Activated CD8-positive, alpha-beta memory T cell treated with anti-CD3 and anti-CD28 coated beads for 4 hours (primary cell): ENCODE measurements at regions not wholly inside any gene's neighbourhood (a gene's known extent, or its start where the extent isn't known, plus 50 kb on each side); places are given as distances from the start of the nearest gene placed in this dataset.
"Not testable (repeated sequence)": the region's sequence is repeated elsewhere in the genome, so short reads cannot be mapped to it uniquely, and the experiment has no call there.

ENCODE experiments used
- DNase-seq, 2 donors: peaks; one replicate each; pipeline ENCODE4 v3.0.0-alpha.2; 2020; ENCODE audit warnings: low read depth in 2 of 2

DNA sequence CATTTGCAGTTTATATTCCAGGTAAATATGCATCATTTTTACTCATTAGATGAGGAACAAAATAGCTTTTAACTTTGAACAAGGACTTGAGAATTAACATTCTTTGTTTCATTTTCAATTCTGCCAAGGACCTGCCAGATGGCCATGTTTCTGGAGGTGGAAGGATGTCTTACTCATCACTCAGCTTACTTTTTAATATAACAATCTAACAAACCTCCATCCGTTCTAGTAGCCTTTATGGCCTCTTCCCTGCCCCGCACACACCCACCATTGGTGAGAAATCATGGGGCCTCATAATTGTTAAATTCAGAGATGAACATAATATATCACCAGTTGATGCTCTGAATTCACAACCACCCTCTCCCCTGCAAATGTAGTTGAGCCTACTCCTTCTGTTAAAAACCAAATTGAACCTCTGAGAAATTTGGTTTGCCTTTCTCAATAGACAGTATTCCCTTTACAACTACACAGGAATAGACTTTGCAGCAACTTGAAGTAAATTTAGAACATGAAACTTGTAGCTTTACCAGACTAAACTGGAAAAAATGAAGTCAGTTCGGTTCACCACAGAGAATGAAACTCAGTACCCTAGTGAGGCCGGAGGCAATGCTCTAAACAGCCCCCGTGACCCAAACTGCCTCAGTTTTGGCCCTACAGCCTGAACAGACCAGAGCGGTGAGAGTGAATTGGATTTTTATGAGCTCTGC lies 50.1 kb upstream of the ACSL4 start:
- no peak for DNase-seq

DNA sequence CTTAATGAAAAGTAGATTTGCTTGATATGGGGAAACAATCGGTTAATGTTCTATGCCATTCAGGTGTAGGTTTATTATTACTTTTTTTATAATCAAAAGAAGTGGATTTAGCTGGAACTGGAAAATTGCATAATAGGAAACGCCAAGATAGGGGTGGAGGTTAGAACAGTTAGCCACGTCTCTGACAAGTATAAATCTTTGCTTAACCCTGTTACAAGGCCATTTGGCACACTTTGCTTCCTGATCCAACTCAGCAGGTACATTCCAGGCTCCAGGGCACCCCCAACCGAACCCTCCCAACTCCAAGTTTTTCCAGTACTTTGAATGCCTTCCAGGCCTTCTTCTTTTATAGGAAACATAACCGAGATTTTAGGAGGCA lies 50.6 kb upstream of the ACSL4 start:
- DNase-seq: no peak

DNA sequence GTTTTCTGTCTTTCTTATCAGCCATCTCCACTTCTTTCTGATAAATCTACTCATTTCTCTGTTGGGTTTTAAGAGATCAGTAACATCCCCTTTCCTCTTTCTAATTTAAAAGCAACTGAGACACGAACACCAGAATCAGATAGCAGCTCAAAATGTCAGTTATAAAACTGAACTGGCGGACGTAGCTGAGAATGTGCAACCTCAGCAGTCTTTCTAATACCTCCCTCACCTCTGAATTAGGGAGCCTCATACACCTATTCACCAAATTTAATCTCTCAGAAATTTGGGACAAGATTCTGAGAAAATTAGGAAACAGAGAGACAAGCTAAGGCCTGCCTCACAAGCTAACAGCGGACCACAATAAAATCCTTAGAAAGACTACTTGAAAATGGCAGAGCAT lies 52.0 kb upstream of the ACSL4 start:
- DNase-seq: no peak

DNA sequence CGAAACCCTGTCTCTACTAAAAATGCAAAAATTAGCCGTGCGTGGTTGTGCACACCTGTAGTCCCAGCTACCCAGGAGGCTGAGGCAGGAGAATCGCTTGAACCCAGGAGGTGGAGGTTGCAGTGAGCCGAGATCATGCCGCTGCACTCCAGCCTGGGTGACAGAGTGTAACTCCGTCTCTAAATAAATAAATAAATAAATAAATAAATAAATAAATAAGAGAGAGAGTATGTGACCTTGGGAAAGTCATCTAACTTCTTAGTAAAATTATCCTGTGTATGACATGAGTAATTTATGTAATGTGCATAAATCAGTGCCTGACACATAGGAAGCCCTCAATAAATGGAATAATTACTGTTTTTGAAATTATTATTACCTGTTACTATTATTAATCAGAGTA lies 57.5 kb upstream of the ACSL4 start:
- DNase-seq: not testable (repeated sequence)

DNA sequence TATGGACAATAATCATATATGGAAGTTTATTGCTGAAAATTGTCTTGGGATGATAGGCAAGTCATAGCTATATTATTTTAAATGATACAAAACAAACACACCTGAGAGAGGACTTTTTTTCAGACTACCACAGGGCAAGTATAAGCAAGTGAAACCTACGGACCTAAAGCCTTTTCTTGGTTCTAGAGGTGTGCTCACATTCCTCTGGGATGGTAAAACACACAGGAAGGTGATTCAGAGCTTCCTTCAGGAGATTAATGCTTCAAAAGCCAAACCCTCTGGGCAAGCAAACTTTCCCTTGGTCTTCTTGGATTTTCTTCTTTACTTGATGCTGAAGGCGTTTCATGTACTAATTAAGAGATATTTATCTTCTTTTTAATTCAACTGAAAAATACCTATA lies 60.1 kb upstream of the ACSL4 start:
- DNase-seq: no peak

DNA sequence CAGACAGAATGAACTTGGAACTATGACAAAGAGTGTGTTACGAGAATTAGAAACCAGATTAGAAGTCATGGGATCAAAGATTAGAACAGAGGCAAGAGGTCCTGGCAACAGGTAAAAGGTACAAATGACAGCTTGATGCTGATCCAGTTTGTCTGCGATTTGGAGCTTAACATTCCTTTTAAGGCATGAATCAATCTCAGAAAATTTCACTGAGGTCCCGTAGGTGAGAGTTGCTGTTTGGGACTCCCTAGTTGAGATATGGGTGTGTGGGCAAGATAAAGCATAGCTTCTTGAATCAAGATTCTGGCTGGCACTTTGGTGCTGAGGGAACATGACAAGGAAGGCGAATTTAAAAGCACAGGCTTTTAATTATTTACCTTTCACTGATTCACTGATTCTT lies 62.6 kb upstream of the ACSL4 start:
- no peak for DNase-seq

DNA sequence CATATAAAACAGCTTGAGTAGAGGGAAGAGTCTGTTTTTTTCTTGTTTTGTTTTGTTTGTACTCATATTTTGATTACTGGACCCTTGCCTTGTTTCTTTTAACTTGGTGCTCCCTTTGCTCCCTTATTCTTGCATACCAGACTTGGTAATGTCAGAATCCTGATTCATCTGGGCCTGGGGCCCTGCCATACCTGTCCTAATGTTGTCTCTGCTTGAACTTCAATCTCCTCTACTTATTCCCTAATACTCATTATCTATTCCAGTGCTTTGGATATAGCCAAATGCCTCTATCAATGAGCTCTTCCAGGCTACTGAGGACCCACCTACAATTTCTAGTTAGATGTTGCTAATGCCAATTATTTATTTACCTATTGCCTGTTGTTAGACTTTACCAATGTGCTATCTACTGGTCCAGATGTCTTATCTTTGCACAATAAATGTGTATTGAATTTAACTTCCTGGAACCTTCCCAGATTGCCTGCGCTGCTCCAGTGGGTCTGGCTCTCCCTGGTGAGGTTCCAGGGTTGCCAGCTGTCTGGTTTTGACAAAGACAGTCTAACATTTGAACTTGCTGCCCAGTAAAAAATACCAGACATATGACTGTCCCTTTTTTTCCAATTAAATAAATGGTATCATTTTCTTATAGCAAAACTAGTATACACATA lies 64.4 kb upstream of the ACSL4 start:
- no peak for DNase-seq

DNA sequence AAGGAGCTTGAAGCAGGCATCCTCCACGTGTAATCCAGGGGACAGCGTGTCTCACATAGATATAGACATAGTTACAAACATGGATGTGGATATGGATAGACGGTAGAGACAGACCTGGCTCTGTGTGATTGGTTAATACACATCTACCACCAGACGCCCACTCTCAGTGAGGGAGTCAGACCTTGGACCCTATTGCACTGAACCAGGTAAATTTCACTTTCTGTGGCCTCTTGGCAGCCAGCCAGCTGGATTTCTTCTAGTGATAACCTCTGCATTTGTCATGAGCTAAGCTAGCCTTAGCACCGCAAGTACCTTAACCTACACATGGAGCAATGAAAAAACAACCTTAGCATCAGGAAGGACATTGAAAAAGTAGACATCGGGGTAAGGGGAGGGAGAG lies 79.2 kb upstream of the ACSL4 start:
- no peak for DNase-seq

DNA sequence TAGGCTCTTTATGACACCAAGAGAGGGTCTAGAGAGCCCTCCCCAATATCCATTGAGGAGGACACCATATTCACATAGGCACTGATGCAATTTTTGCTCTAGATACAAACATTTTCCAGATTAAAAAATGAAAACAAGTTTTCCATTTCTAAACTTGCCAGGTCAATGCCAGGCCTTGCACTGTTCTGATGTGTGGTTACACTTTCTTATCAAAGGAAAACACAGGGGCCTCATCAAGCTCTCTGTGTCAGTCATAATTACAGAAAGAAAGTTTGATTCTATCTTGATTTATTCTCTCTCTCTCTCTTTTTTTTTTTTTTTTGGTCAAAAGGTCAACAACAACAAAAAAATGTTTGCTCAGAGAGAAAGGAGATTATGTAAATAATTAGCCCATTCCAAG lies 80.2 kb upstream of the ACSL4 start:
- DNase-seq: no peak

DNA sequence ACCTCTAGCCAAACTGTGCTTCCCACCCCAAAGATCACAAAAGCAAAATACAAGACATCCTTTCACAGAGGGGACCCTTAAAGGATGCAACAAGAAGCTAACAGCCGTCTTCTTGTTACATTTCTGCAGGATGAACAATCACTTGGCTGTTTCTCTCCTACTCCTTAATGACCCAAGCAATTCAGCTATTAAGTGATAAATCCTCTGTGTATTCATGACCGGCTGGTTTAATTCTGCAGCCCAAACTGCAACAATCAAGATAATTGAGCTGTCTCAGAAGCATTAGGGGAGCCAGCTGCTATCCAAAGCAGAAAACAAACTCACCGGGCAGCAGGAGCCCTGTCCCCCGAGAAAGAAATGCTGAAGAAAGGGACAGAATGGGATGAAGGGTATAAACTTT lies 85.9 kb upstream of the ACSL4 start:
- no peak for DNase-seq

DNA sequence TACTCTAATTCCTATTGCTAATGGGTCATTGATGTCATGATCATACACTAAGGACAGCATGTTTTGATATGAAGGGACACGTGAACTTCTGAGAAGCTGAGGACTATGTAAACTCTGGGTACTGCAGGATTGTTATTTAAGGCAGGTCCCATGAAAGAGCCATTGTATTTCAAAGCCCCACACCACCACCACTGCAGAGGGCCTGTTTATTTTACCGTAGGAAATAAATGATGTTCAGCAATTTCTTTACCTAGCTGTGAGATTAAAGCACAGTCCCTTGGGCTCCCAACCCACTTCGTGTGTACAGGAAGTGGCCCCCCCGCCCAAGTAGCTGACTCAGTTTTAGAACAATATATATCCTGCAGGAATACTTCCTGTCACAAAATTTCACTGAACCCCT lies 89.8 kb upstream of the ACSL4 start:
- DNase-seq: no peak

DNA sequence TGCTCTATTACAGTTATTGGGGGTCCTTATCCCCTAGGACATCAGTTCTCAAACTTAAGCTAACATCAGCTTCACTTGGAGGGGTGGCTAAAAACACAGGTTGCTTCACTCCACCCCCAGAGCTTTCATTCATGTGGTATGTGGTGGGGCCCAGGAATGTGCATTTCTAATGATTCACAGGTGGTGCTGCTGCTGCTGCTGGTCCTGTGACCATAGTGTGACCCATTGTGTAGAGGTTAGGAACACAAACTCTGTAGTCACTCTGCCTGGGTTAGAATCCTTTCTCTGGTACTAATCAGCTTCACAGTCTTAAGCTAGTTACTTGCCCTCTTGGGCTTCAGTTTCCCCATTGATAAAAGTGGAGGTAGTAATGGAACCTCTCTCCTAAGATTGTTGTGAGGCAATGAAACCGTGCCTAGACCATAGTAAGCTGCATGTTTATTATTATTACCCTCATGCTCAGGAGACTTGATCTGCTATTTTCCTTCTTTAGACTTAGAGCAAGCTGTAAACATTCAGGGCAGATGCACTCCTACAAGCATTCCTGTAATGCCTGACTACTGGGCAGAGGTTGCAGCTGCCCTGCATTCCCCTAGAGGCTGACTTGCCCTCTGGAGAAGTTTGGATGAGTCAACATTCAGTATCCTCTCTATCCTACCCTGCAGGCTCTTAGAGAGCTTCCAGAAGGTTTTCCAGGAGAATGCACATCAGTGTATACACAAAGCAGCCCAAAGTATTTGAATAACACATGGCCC lies 94.1 kb upstream of the ACSL4 start:
- DNase-seq: no peak

DNA sequence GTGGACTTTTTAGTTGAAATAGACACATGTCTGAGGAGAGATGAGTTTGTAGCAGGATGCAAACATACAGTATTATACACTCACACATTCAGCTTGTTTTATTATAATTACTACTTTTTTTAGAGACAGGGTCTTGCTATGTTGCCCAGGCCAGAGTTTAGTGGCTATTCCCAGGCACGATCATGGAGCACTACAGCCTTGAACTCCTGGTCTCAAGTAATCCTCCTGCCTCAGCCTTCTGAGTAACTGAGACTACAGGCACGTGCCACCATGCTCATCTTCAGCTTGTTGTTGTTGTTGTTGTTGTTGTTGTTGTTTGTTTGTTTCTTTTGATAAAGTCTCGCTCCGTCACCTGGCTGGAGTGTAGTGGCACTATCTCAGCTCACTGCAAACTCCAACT lies 94.7 kb upstream of the ACSL4 start:
- DNase-seq: no peak

DNA sequence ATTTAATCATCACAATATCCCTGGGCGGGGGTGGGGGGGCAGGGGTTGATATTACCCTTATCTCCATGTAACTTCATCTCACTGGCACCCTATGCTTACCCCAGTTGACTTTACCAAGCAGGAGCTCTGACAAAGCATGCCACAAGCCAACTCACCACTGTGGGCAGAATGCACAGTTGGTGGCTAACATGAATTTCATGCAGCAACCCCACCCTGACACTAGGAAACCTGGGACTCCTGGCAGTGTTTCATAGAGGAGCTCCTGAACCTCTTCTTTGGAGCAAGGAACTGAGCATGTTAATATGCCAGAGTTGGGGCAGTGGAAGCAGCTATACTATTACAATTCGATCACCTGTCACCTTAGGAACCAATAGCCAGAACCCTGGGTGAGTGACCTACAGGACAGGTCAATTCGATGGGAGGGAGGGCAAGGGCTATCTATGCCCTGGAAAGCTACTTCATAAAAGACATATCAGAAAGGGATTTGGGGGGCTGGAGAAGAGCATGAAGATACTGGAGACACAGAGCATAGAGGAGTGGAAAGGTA lies 97.2 kb upstream of the ACSL4 start:
- DNase-seq: no peak

DNA sequence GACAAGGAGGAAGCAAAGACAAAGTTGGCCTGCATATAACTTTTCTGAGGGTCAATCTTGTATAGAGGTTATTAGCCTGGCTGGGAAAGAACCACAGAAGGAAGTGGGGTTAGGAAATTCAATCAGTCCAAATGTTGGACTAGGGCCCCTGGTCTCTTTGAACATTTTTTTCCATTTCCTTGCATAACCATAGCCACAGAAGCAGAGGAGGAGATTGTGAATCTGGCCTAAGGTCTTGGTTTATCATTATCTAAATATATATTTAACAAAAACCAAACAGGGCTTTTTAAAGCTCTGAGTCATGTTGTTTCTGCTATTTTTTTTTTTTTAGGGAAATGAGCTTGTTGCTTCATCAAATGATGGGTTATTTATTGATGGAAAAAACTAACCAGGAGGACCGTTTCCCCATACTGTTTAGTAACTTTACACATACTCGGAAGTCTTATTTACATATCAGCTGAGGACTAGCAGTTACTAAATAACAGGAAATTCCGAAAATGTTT lies 97.7 kb upstream of the ACSL4 start:
- DNase-seq: no peak

DNA sequence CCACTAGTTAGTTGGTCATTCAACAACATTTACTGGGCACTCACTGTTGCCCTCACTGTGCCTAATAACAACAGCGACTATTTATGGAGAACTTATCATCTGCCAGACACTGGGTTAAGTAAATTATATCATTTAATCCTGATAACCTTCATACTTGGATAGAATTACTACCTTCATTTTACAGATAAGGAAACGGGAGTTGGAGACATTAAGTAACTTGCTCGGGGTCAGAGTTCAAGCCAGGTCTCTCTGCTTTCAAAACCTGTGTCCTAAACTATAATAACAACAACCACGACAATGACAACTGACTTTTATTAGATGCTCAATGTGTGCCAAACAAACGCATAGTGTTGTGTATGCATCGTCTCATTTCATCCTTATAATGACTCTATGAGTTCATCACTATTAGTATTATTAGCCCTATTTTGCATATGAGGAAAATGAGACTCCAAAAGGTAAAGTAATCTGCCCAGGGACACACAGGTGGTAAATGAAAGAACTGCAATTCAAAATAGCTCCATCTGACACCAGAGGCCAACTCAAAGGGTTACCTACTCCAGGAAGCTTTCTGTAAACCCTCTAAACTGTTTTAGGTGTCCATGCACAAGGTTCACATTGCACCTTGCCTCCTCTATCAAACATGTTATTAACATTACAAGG lies 98.4 kb upstream of the ACSL4 start:
- DNase-seq: no peak

DNA sequence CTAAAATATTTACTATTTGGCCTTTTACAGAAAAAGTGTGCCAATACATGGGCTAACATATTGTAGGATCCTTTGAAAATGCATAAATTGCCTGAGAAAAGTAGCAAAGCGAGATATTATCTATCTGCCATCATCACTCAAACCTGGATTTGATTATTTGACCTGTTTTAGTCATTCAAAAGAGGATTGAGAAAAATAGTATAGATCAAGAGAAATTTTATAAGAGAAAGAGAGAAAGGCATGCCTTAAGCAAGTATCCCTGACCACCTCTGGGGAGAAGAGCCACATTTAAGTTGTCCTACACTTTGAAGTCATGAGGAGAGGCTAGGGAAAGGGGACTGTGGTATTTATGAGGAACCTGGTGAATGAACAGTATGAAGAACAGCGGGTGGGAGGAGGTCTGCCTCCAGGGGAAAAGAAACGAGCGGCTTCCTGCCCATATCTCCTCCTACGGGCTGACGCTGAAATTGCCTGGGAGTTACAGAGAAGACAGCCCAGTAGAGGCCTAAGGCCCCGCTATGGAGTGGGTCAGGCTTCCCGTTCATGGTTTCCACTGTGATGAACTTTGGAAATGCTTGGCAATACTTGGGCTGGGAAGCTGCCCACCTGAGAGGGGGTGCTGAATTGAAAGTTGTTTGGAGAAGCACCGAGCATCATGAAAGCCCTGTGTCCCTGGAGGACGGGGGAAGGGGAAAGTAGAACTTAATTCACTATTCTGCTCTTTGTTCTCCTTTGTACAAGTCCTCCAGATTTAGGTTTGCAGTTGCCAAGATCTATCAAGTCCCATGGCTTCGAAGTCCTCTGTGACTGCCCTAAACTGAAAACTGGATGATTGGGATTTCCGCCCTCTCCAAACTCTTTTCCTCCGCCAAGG lies 106.9 kb upstream of the ACSL4 start:
- no peak for DNase-seq

DNA sequence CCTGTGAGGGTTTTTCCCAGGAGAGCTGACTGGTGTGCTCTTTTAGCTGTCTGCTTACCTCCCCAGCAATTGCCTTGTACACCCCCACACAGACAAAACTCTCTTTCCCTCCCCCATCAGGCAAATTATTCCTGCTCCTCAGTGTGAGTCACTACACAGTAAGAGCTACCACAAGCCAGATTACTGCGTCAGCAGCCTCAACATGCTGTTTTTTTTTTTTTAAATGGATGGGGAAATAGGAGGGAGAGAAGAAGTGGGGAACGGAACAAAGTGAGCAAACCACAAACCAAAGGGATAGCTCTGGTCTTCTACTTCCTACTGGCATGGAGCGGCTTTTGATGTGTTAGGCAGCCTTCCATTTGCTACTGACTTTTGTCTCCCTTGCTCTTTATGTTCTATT lies 107.5 kb upstream of the ACSL4 start:
- no peak for DNase-seq

DNA sequence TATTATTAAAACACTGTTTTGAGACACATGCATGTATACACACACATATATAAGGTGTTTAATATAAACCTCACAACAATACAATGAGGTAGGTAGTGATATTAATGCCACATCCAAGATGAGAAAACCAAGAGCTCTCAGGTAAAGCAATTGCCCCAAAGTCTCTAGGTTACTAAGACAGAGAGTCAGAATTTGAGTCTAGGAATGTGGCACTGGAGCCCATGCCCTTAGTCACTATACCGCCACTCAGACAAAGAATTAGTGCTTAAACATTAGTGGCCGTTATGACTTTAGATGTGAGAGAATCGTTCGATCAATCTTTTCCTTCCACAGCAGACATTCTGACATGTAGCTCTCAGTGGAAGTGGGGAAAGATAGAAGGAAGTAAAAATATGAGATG lies 108.2 kb upstream of the ACSL4 start:
- DNase-seq: no peak

DNA sequence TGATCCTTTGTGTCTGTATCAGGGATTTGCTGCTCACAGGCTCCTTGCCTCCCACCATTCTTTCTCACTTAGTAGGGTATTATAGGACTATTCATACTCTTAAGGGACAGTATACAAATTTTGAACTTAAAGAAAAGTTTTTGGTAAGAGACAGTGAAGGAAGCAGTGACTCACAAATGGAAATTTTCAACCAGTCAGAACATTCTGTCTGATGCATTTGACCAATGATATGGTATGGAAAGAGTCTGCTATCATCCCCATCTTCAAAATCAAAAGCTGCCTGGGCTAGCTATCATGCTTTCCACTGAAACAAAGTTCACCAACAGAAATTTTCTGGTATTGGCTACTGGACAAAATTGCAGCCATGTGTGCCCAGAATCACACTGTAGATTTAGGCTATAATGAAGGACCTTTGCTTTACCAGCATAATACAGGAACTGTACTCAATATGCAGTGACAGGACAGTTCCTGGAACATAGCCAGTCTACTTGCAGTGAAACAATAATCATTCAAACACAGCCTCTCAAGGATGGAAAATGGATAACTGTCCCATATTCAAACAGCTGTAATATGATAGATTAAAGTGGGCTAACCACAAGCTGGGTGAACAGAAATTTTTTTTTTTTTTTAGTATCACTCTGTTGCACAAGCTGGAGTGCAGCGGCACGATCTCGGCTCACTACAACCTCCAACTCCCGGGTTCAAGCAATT lies 109.0 kb upstream of the ACSL4 start:
- no peak for DNase-seq

DNA sequence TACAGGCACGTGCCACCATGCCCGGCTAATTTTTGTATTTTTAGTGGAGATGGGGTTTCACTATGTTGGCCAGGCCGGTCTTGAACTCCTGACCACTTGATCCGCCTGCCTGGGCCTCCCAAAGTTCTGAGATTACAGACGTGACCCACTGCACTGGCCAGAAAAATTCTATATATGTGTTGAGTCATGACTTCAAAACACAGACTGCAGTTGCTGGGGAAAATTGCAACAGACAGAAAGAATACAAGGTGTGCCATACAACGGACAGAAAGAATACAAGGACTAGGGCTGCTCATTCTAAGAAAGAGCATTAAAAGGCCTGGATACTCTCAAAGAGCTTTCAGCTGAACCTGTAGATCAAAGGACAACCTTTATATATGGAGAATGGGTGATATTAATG lies 109.6 kb upstream of the ACSL4 start:
- no peak for DNase-seq
